GM12892 (cell line): ENCODE measurements at regions not wholly inside any gene's neighbourhood (a gene's known extent, or its start where the extent isn't known, plus 50 kb on each side); places are given as distances from the start of the nearest gene placed in this dataset.
"Not testable (repeated sequence)": the region's sequence is repeated elsewhere in the genome, so short reads cannot be mapped to it uniquely, and the experiment has no call there.

Source experiments
- DNase-seq: peaks from one replicate; pipeline ENCODE4 v3.0.0; 2011; ENCODE audit not compliant: insufficient read length
- FAIRE-seq: peaks from 2 replicates; lab custom pipeline; 2011; peaks lifted over from hg19 to GRCh38; lab: Jason Lieb, UNC
- POLR2A ChIP-seq: IDR thresholded peaks from 2 replicates; pipeline ENCODE4 v1.6.1; 2011; ENCODE audit warnings: low read depth, low read length, control low read depth
- POLR2AphosphoS5 ChIP-seq: IDR thresholded peaks from 2 replicates; pipeline ENCODE4 v1.6.1; 2011; ENCODE audit warnings: low read depth, low read length, control low read depth
- TAF1 ChIP-seq: IDR thresholded peaks from 2 replicates; pipeline ENCODE4 v1.6.1; 2011; ENCODE audit warnings: low read depth, mild to moderate bottlenecking, control low read depth, low read length, borderline replicate concordance

GRCh38 chr10:129055225-129055624, 411.8 kb upstream of the MGMT start:
- no peak for DNase-seq
- no peak for TF ChIP-seq POLR2A
- no peak for TF ChIP-seq TAF1
- TF ChIP-seq POLR2AphosphoS5, result no peak
- no peak for FAIRE-seq

- DNase-seq, result no peak
- TF ChIP-seq TAF1, result no peak
- TF ChIP-seq POLR2AphosphoS5, result no peak
- TF ChIP-seq POLR2A, result no peak
- no peak for FAIRE-seq
These were observed 411.1 kb upstream of the MGMT start for GRCh38 chr10:129055986-129056385.

- no peak for FAIRE-seq
- no peak for TF ChIP-seq TAF1
- TF ChIP-seq POLR2A, result no peak
- no peak for TF ChIP-seq POLR2AphosphoS5
- no peak for DNase-seq
These were observed 410.0 kb upstream of the MGMT start for GRCh38 chr10:129056734-129057689.

GRCh38 chr10:129057856-129058663, 409.0 kb upstream of the MGMT start:
- TF ChIP-seq POLR2A, result no peak
- TF ChIP-seq POLR2AphosphoS5, result no peak
- TF ChIP-seq TAF1, result no peak
- FAIRE-seq, result no peak
- no peak for DNase-seq

- no peak for FAIRE-seq
- no peak for DNase-seq
- TF ChIP-seq POLR2A (no peak), TAF1 (no peak), POLR2AphosphoS5 (no peak)
These were observed 408.3 kb upstream of the MGMT start for GRCh38 chr10:129058664-129059155.

GRCh38 chr10:129059977-129060376, 407.1 kb upstream of the MGMT start:
- TF ChIP-seq POLR2A (no peak), TAF1 (no peak), POLR2AphosphoS5 (no peak)
- FAIRE-seq (no peak), DNase-seq (no peak)

GRCh38 chr10:129063212-129063611, 403.8 kb upstream of the MGMT start:
- TF ChIP-seq POLR2A (no peak), TAF1 (no peak), POLR2AphosphoS5 (no peak)
- DNase-seq, result no peak
- no peak for FAIRE-seq

- TF ChIP-seq TAF1, result no peak
- TF ChIP-seq POLR2A, result no peak
- TF ChIP-seq POLR2AphosphoS5, result no peak
- no peak for FAIRE-seq
- no peak for DNase-seq
These were observed 403.2 kb upstream of the MGMT start for GRCh38 chr10:129063877-129064276.

GRCh38 chr10:129066529-129066928, 400.5 kb upstream of the MGMT start:
- FAIRE-seq, DNase-seq: not testable (repeated sequence)

GRCh38 chr10:129071411-129071810, 395.6 kb upstream of the MGMT start:
- DNase-seq, FAIRE-seq: not testable (repeated sequence)

GRCh38 chr10:129074939-129075338, 392.1 kb upstream of the MGMT start:
- FAIRE-seq (no peak), DNase-seq (no peak)
- no peak for TF ChIP-seq TAF1
- no peak for TF ChIP-seq POLR2AphosphoS5
- no peak for TF ChIP-seq POLR2A
